Vagina (tissue), 2 donors: ENCODE measurements at regions not wholly inside any gene's neighbourhood (a gene's known extent, or its start where the extent isn't known, plus 50 kb on each side); places are given as distances from the start of the nearest gene placed in this dataset.

Source experiments
- CTCF ChIP-seq, 3 experiments: fragments of 450-650 bp in 2 of 3; fragments of 200-600 bp in 1 of 3; sonication (generic) in 1 of 3; IDR thresholded peaks; one replicate each; pipeline ENCODE4 v1.5.1; 2017 to 2019; ENCODE audit warnings: antibody characterized with exemption in 3 of 3, mild to moderate bottlenecking in 2 of 3, moderate library complexity in 2 of 3
- POLR2A ChIP-seq, 2 donors: fragments of 450-650 bp; IDR thresholded peaks; one replicate each; pipeline ENCODE4 v1.6.1; 2017; ENCODE audit warnings: antibody characterized with exemption in 2 of 2, mild to moderate bottlenecking in 2 of 2, moderate library complexity in 2 of 2
- POLR2AphosphoS5 ChIP-seq, 2 donors: sonication (generic); formaldehyde crosslinking; IDR thresholded peaks; one replicate each; pipeline ENCODE4 v1.9.0; 2017; ENCODE audit warnings: antibody characterized with exemption in 2 of 2, mild to moderate bottlenecking in 2 of 2, low read depth in 1 of 2; ENCODE audit not compliant: insufficient read depth in 1 of 2

- no peak for TF ChIP-seq CTCF (IDR thresholded peaks at IDR 0.05)
- TF ChIP-seq POLR2AphosphoS5 (IDR thresholded peaks at IDR 0.05; ENCODE audit: insufficient read depth in 1 of 2, low read depth in 1 of 2), result no peak
- TF ChIP-seq POLR2A (IDR thresholded peaks at IDR 0.05), result no peak
These were observed 187.5 kb upstream of the SDK2 start for GRCh38 chr17:73831699-73832098.
